ENCODE measurements at regions not wholly inside any gene's neighbourhood (a gene's known extent, or its start where the extent isn't known, plus 50 kb on each side); places are given as distances from the start of the nearest gene placed in this dataset.

DNA sequence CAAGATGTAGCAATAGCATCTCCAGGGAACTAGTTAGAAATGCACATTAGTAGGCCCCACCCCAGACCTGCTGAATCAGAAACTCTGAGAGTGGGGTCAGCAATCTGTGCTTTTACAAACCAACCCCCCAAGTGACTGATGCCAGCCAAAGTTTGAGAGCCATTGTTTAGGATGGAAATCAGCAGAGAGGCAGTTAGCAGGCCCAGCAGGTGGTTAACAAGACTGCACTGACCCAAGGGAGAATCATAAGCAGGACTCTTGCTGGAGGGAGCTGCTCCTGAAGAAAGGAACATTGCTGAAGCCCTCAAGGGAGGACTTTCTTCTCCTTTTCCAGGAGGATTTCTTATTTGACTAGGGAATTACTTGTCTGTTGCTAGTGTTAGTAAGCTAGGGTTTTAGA, 74.2 kb upstream of the SLC12A2 start:
- ATAC-seq = no peak
- TF ChIP-seq KDM5A (IDR thresholded peaks at IDR 0.05) (no peak), MAX (IDR thresholded peaks at IDR 0.05) (no peak), HOXB13 (CRISPR knock-in tag; IDR thresholded peaks at IDR 0.05; ENCODE audit: low read depth) (no peak), ELK1 (IDR thresholded peaks at IDR 0.05; ENCODE audit: low read depth, low read length) (no peak), TP53 (CRISPR knock-in tag; IDR thresholded peaks at IDR 0.05) (no peak), BHLHE40 (IDR thresholded peaks at IDR 0.05; ENCODE audit: low read depth, low read length) (no peak), CHD4 (IDR thresholded peaks at IDR 0.05; ENCODE audit: borderline replicate concordance) (no peak), USF2 (IDR thresholded peaks at IDR 0.05) (no peak), SREBF2 (IDR thresholded peaks at IDR 0.05) (no peak), ZFP36 (IDR thresholded peaks at IDR 0.05; ENCODE audit: borderline replicate concordance, partially characterized antibody) (no peak)
- Histone ChIP-seq H3K9me3 (no peaks in the 10 kb centered on the region), H3K4me3 (no peak overlapping the region), H3K4me2 (no peak overlapping the region), H3K27ac (no peak overlapping the region), H3K4me1 (peaks cover 20% of the 10 kb centered on the region; the same call in 2 of the 3 replicates)
- ChIA-PET CTCF (interaction anchor here (1.3 kb wide), 2 partner anchors 9 to 18 kb away, joined by 3 to 4 read pairs; no protein-coding TSS in a partner anchor), POLR2A (no interaction called here)
- no peak for FAIRE-seq
- no peak for DNase-seq (ENCODE audit: low read depth in 1 of 2, low spot score in 1 of 2)

DNA sequence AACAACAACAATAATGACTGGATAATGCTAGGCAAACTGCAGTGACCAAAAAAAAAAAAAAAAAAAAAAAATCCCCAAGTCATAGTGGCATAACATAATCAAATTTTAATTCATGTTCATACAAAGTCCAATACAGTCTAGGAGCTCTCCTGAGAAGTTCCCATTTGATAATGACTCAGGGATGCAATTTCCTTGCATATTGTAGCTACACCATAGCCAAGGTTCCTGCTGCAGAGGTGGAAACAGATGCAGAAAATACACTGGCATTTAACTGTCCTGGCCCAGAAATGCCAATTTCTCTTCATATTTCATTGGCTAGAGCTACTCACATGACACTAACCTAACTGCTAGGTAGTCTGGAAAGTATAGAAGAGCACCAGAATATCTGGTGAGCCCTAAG, 72.2 kb upstream of the SLC12A2 start:
- no peak for FAIRE-seq
- Histone ChIP-seq H3K9me3 (no peaks in the 10 kb centered on the region), H3K4me1 (peaks cover 22% of the 10 kb centered on the region)

GRCh38 chr5:128014578-128014977, 69.0 kb upstream of the SLC12A2 start:
- Histone ChIP-seq H3K4me2 (no peak overlapping the region), H3K4me1 (peaks cover 8% of the 10 kb centered on the region), H3K9me3 (no peaks in the 10 kb centered on the region), H3K27ac (no peak overlapping the region), H3K4me3 (no peak overlapping the region)
- ChIA-PET CTCF (interaction anchor here (1.1 to 1.7 kb wide), 4 partner anchors 13 to 139 kb away, joined by 3 read pairs; partner anchors contain the start of gene SLC12A2), POLR2A (no interaction called here)
- 83% methylated on average over 2 of the region's 2 CpGs for WGBS (ENCODE audit: missing lambda C conversion rate)
- FAIRE-seq = no peak
- TF ChIP-seq POLR2AphosphoS2 (conservative IDR thresholded peaks at IDR 0.05; ENCODE audit: low read length) (no peak), NFE2L2 (conservative IDR thresholded peaks at IDR 0.05; ENCODE audit: low read length) (no peak), TP53 (CRISPR knock-in tag; IDR thresholded peaks at IDR 0.05) (no peak), MAZ (IDR thresholded peaks at IDR 0.05; ENCODE audit: borderline replicate concordance, low read depth, low read length) (no peak), HOXB13 (CRISPR knock-in tag; IDR thresholded peaks at IDR 0.05; ENCODE audit: low read depth) (no peak), SMC3 (IDR thresholded peaks at IDR 0.05) (no peak)
- TF ChIP-seq, protein P1, sequence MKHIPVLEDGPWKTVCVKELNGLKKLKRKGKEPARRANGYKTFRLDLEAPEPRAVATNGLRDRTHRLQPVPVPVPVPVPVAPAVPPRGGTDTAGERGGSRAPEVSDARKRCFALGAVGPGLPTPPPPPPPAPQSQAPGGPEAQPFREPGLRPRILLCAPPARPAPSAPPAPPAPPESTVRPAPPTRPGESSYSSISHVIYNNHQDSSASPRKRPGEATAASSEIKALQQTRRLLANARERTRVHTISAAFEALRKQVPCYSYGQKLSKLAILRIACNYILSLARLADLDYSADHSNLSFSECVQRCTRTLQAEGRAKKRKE (CRISPR knock-in tag; IDR thresholded peaks at IDR 0.05; ENCODE audit: low read depth) = no peak
- ATAC-seq = no peak
- no peak for DNase-seq (ENCODE audit: low read depth in 1 of 2, low spot score in 1 of 2)

More for the DNA sequence above, 72.2 kb upstream of the SLC12A2 start:
- Histone ChIP-seq H3K4me3 (no peak overlapping the region), H3K27ac (no peak overlapping the region), H3K4me2 (no peak overlapping the region)
- ATAC-seq (no peak), DNase-seq (ENCODE audit: low read depth in 1 of 2, low spot score in 1 of 2) (no peak)
- TF ChIP-seq, protein P2, sequence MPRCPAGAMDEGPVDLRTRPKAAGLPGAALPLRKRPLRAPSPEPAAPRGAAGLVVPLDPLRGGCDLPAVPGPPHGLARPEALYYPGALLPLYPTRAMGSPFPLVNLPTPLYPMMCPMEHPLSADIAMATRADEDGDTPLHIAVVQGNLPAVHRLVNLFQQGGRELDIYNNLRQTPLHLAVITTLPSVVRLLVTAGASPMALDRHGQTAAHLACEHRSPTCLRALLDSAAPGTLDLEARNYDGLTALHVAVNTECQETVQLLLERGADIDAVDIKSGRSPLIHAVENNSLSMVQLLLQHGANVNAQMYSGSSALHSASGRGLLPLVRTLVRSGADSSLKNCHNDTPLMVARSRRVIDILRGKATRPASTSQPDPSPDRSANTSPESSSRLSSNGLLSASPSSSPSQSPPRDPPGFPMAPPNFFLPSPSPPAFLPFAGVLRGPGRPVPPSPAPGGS (IDR thresholded peaks at IDR 0.05) = no peak
- TF ChIP-seq USF2 (IDR thresholded peaks at IDR 0.05) = no peak
- no peak for TF ChIP-seq RNF2 (IDR thresholded peaks at IDR 0.05; ENCODE audit: borderline replicate concordance, low read depth)
- ChIA-PET CTCF (no interaction called here), POLR2A (interaction anchor here (0.5 to 0.7 kb wide), 2 partner anchors 8 to 71 kb away, joined by 4 to 6 read pairs; no protein-coding TSS in a partner anchor)
